Erythroblast (primary cell): ENCODE measurements at regions not wholly inside any gene's neighbourhood (a gene's known extent, or its start where the extent isn't known, plus 50 kb on each side); places are given as distances from the start of the nearest gene placed in this dataset.

Source experiments
- GATA1 ChIP-seq: IDR thresholded peaks from 2 replicates; pipeline ENCODE4 v1.6.1; 2011; ENCODE audit warnings: low read depth, mild to moderate bottlenecking, control low read depth, low read length, moderate library complexity
- POLR2A ChIP-seq: IDR thresholded peaks from 2 replicates; pipeline ENCODE4 v1.6.1; 2011; ENCODE audit warnings: mild to moderate bottlenecking, low read length

GRCh38 chr10:109701633-109702215 is 221.6 kb downstream of the XPNPEP1 start:
- TF ChIP-seq POLR2A = no peak
- TF ChIP-seq GATA1 = no peak
